ENCODE measurements at regions not wholly inside any gene's neighbourhood (a gene's known extent, or its start where the extent isn't known, plus 50 kb on each side); places are given as distances from the start of the nearest gene placed in this dataset.
A peak's percentile ranks its signal among the peaks of the same experiment; 100 is the strongest.

GRCh38 chr5:133706506-133707430 lies 94.4 kb upstream of the FSTL4 start:
- no peaks in the 10 kb centered on the region for H3K36me3 ChIP-seq
- no peaks in the 10 kb centered on the region for H3K9me3 ChIP-seq
- TF ChIP-seq POLR2A (IDR thresholded peaks at IDR 0.05), result no peak
- TF ChIP-seq CTCF (IDR thresholded peaks at IDR 0.05), result no peak

GRCh38 chr5:133705331-133705730 lies 93.0 kb upstream of the FSTL4 start:
- Histone ChIP-seq H3K27me3 (no peaks in the 10 kb centered on the region), H3K4me1 (no peaks in the 10 kb centered on the region), H3K4me3 (no peak overlapping the region), H3K9me3 (no peaks in the 10 kb centered on the region), H3K27ac (no peak overlapping the region), H3K36me3 (no peaks in the 10 kb centered on the region)
- no peak for TF ChIP-seq CTCF (IDR thresholded peaks at IDR 0.05)
- TF ChIP-seq POLR2A (IDR thresholded peaks at IDR 0.05), result no peak
- peak in 1 of 3 donors; percentile 25 for DNase-seq

More at GRCh38 chr5:133706506-133707430, 94.4 kb upstream of the FSTL4 start:
- DNase-seq, result peak in 1 of 3 donors; percentile 11
- H3K4me1 ChIP-seq, result no peaks in the 10 kb centered on the region
- H3K27me3 ChIP-seq, result no peaks in the 10 kb centered on the region
- no peak overlapping the region for H3K27ac ChIP-seq
- H3K4me3 ChIP-seq, result no peak overlapping the region

GRCh38 chr5:133704411-133704810 lies 92.1 kb upstream of the FSTL4 start:
- H3K27me3 ChIP-seq, result no peaks in the 10 kb centered on the region
- H3K4me1 ChIP-seq, result no peaks in the 10 kb centered on the region
- H3K27ac ChIP-seq, result no peak overlapping the region
- no peaks in the 10 kb centered on the region for H3K36me3 ChIP-seq
- H3K4me3 ChIP-seq, result no peak overlapping the region
- H3K9me3 ChIP-seq, result no peaks in the 10 kb centered on the region
- peak in 1 of 3 donors; percentile 17 for DNase-seq
- TF ChIP-seq CTCF (IDR thresholded peaks at IDR 0.05), result no peak
- TF ChIP-seq POLR2A (IDR thresholded peaks at IDR 0.05), result no peak

GRCh38 chr5:133703935-133704334 lies 91.6 kb upstream of the FSTL4 start:
- Histone ChIP-seq H3K9me3 (no peaks in the 10 kb centered on the region), H3K36me3 (no peaks in the 10 kb centered on the region), H3K27me3 (no peaks in the 10 kb centered on the region), H3K4me3 (no peak overlapping the region), H3K4me1 (no peaks in the 10 kb centered on the region), H3K27ac (no peak overlapping the region)
- no peak for TF ChIP-seq POLR2A (IDR thresholded peaks at IDR 0.05)
- TF ChIP-seq CTCF (IDR thresholded peaks at IDR 0.05), result no peak
- peak in 1 of 3 donors; percentile 1 for DNase-seq

GRCh38 chr5:133702791-133703770 lies 90.7 kb upstream of the FSTL4 start:
- no peak for TF ChIP-seq CTCF (IDR thresholded peaks at IDR 0.05)
- TF ChIP-seq POLR2A (IDR thresholded peaks at IDR 0.05), result no peak
- Histone ChIP-seq H3K36me3 (no peaks in the 10 kb centered on the region), H3K27me3 (no peaks in the 10 kb centered on the region), H3K4me1 (no peaks in the 10 kb centered on the region), H3K9me3 (no peaks in the 10 kb centered on the region), H3K4me3 (no peak overlapping the region), H3K27ac (no peak overlapping the region)
- peak in 1 of 3 donors; percentile 28 for DNase-seq
